ENCODE measurements at regions not wholly inside any gene's neighbourhood (a gene's known extent, or its start where the extent isn't known, plus 50 kb on each side); places are given as distances from the start of the nearest gene placed in this dataset.

GRCh38 chr7:84250452-84250851, 55.9 kb upstream of the SEMA3A start:
- Histone ChIP-seq H3K9me3 (ENCODE audit: control insufficient read depth in 2 of 2, low read length in 2 of 2) (no peaks in the 10 kb centered on the region), H3K27me3 (ENCODE audit: control insufficient read depth in 2 of 2, insufficient read depth in 2 of 2, low read length in 2 of 2) (no peaks in the 10 kb centered on the region), H3K4me1 (ENCODE audit: control insufficient read depth in 2 of 2, insufficient read depth in 2 of 2, low read length in 2 of 2) (no peaks in the 10 kb centered on the region), H3K27ac (ENCODE audit: low read depth in 2 of 2, low read length in 2 of 2) (no peak overlapping the region), H3K4me3 (ENCODE audit: low read length in 2 of 2) (no peak overlapping the region), H3K9ac (ENCODE audit: low read depth in 1 of 2, low read length in 2 of 2) (no peak overlapping the region), H3K36me3 (ENCODE audit: control insufficient read depth in 2 of 2, insufficient read depth in 2 of 2, low read length in 2 of 2) (no peaks in the 10 kb centered on the region)

- Histone ChIP-seq H3K9me3 (ENCODE audit: control insufficient read depth in 2 of 2, low read length in 2 of 2) (no peaks in the 10 kb centered on the region), H3K4me1 (ENCODE audit: control insufficient read depth in 2 of 2, insufficient read depth in 2 of 2, low read length in 2 of 2) (no peaks in the 10 kb centered on the region), H3K27ac (ENCODE audit: low read depth in 2 of 2, low read length in 2 of 2) (no peak overlapping the region), H3K9ac (ENCODE audit: low read depth in 1 of 2, low read length in 2 of 2) (no peak overlapping the region), H3K27me3 (ENCODE audit: control insufficient read depth in 2 of 2, insufficient read depth in 2 of 2, low read length in 2 of 2) (no peaks in the 10 kb centered on the region), H3K4me3 (ENCODE audit: low read length in 2 of 2) (no peak overlapping the region), H3K36me3 (ENCODE audit: control insufficient read depth in 2 of 2, insufficient read depth in 2 of 2, low read length in 2 of 2) (no peaks in the 10 kb centered on the region)
These were observed 55.1 kb upstream of the SEMA3A start for GRCh38 chr7:84249656-84250055.

GRCh38 chr7:84248843-84249242, 54.3 kb upstream of the SEMA3A start:
- Histone ChIP-seq H3K36me3 (ENCODE audit: control insufficient read depth in 2 of 2, insufficient read depth in 2 of 2, low read length in 2 of 2) (no peaks in the 10 kb centered on the region), H3K27ac (ENCODE audit: low read depth in 2 of 2, low read length in 2 of 2) (peak overlapping the region in 1 of 2 donors; percentile 20), H3K4me1 (ENCODE audit: control insufficient read depth in 2 of 2, insufficient read depth in 2 of 2, low read length in 2 of 2) (no peaks in the 10 kb centered on the region), H3K4me3 (ENCODE audit: low read length in 2 of 2) (no peak overlapping the region), H3K27me3 (ENCODE audit: control insufficient read depth in 2 of 2, insufficient read depth in 2 of 2, low read length in 2 of 2) (no peaks in the 10 kb centered on the region), H3K9ac (ENCODE audit: low read depth in 1 of 2, low read length in 2 of 2) (no peak overlapping the region), H3K9me3 (ENCODE audit: control insufficient read depth in 2 of 2, low read length in 2 of 2) (no peaks in the 10 kb centered on the region)

GRCh38 chr7:84248267-84248666, 53.7 kb upstream of the SEMA3A start:
- H3K27ac ChIP-seq (ENCODE audit: low read depth in 2 of 2, low read length in 2 of 2), result peak overlapping the region in 1 of 2 donors; percentile 20
- no peak overlapping the region for H3K4me3 ChIP-seq (ENCODE audit: low read length in 2 of 2)

GRCh38 chr7:84247591-84247990, 53.0 kb upstream of the SEMA3A start:
- Histone ChIP-seq H3K36me3 (ENCODE audit: control insufficient read depth in 2 of 2, insufficient read depth in 2 of 2, low read length in 2 of 2) (no peaks in the 10 kb centered on the region), H3K9ac (ENCODE audit: low read depth in 1 of 2, low read length in 2 of 2) (no peak overlapping the region), H3K9me3 (ENCODE audit: control insufficient read depth in 2 of 2, low read length in 2 of 2) (no peaks in the 10 kb centered on the region), H3K27me3 (ENCODE audit: control insufficient read depth in 2 of 2, insufficient read depth in 2 of 2, low read length in 2 of 2) (no peaks in the 10 kb centered on the region), H3K4me3 (ENCODE audit: low read length in 2 of 2) (no peak overlapping the region), H3K27ac (ENCODE audit: low read depth in 2 of 2, low read length in 2 of 2) (no peak overlapping the region), H3K4me1 (ENCODE audit: control insufficient read depth in 2 of 2, insufficient read depth in 2 of 2, low read length in 2 of 2) (no peaks in the 10 kb centered on the region)

More at GRCh38 chr7:84248267-84248666, 53.7 kb upstream of the SEMA3A start:
- Histone ChIP-seq H3K9ac (ENCODE audit: low read depth in 1 of 2, low read length in 2 of 2) (no peak overlapping the region), H3K36me3 (ENCODE audit: control insufficient read depth in 2 of 2, insufficient read depth in 2 of 2, low read length in 2 of 2) (no peaks in the 10 kb centered on the region), H3K27me3 (ENCODE audit: control insufficient read depth in 2 of 2, insufficient read depth in 2 of 2, low read length in 2 of 2) (no peaks in the 10 kb centered on the region), H3K4me1 (ENCODE audit: control insufficient read depth in 2 of 2, insufficient read depth in 2 of 2, low read length in 2 of 2) (no peaks in the 10 kb centered on the region), H3K9me3 (ENCODE audit: control insufficient read depth in 2 of 2, low read length in 2 of 2) (no peaks in the 10 kb centered on the region)

GRCh38 chr7:84245835-84246234, 51.2 kb upstream of the SEMA3A start:
- Histone ChIP-seq H3K4me1 (ENCODE audit: control insufficient read depth in 2 of 2, insufficient read depth in 2 of 2, low read length in 2 of 2) (no peaks in the 10 kb centered on the region), H3K27me3 (ENCODE audit: control insufficient read depth in 2 of 2, insufficient read depth in 2 of 2, low read length in 2 of 2) (no peaks in the 10 kb centered on the region), H3K9ac (ENCODE audit: low read depth in 1 of 2, low read length in 2 of 2) (no peak overlapping the region), H3K36me3 (ENCODE audit: control insufficient read depth in 2 of 2, insufficient read depth in 2 of 2, low read length in 2 of 2) (no peaks in the 10 kb centered on the region), H3K4me3 (ENCODE audit: low read length in 2 of 2) (no peak overlapping the region), H3K9me3 (ENCODE audit: control insufficient read depth in 2 of 2, low read length in 2 of 2) (no peaks in the 10 kb centered on the region), H3K27ac (ENCODE audit: low read depth in 2 of 2, low read length in 2 of 2) (no peak overlapping the region)
